ENCODE measurements at regions not wholly inside any gene's neighbourhood (a gene's known extent, or its start where the extent isn't known, plus 50 kb on each side); places are given as distances from the start of the nearest gene placed in this dataset.

GRCh38 chr13:78709028-78709427, 50.1 kb upstream of the OBI1 start:
- DNase-seq (ENCODE audit: low read depth, low spot score), result no peak
